K562 (cell line): ENCODE measurements at regions not wholly inside any gene's neighbourhood (a gene's known extent, or its start where the extent isn't known, plus 50 kb on each side); places are given as distances from the start of the nearest gene placed in this dataset.

Experiments
- BCL6 ChIP-seq: fragments of 250-450 bp; sonication (Bioruptor Pico); IDR thresholded peaks from 2 replicates; pipeline ENCODE4 v1.4.0; 2020
- CEBPZ ChIP-seq: fragments of 150-350 bp; IDR thresholded peaks from 2 replicates; pipeline ENCODE4 v1.6.1; 2014; ENCODE audit warnings: low read depth, mild to moderate bottlenecking, low read length, borderline replicate concordance
- ZNF518B ChIP-seq: fragments of 250-450 bp; sonication (Bioruptor Pico); IDR thresholded peaks from 2 replicates; pipeline ENCODE4 v1.5.0; 2021; ENCODE audit warnings: mild to moderate bottlenecking, moderate library complexity
- ZNF583 ChIP-seq: fragments of 250-450 bp; sonication (Bioruptor Pico); IDR thresholded peaks from 2 replicates; pipeline ENCODE4 v1.4.0; 2020

- TF ChIP-seq CEBPZ (no peak), ZNF518B (no peak), ZNF583 (CRISPR knock-in tag) (no peak), BCL6 (CRISPR knock-in tag) (no peak)
- TF ChIP-seq, all 486 proteins: peak for 0
Observed at GRCh38 chr6:14051355-14051754, 66.2 kb upstream of the CD83 start (continued).
